ENCODE measurements at regions not wholly inside any gene's neighbourhood (a gene's known extent, or its start where the extent isn't known, plus 50 kb on each side); places are given as distances from the start of the nearest gene placed in this dataset.
"Not testable (repeated sequence)": the region's sequence is repeated elsewhere in the genome, so short reads cannot be mapped to it uniquely, and the experiment has no call there.

DNA sequence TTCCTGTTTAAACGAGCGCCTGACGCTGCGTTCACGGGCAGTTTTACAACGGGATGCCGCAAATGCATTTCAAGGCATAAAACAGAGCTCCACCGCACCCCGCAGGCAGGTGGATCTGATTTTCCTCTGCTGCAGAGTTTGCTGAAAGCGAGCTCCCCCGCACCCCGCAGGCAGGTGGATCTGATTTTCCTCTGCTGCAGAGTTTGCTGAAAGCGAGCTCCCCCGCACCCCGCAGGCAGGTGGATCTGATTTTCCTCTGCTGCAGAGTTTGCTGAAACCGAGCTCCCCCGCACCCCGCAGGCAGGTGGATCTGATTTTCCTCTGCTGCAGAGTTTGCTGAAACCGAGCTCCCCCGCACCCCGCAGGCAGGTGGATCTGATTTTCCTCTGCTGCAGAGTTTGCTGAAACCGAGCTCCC is 120.6 kb upstream of the LPCAT1 start:
- TF ChIP-seq, protein P1, sequence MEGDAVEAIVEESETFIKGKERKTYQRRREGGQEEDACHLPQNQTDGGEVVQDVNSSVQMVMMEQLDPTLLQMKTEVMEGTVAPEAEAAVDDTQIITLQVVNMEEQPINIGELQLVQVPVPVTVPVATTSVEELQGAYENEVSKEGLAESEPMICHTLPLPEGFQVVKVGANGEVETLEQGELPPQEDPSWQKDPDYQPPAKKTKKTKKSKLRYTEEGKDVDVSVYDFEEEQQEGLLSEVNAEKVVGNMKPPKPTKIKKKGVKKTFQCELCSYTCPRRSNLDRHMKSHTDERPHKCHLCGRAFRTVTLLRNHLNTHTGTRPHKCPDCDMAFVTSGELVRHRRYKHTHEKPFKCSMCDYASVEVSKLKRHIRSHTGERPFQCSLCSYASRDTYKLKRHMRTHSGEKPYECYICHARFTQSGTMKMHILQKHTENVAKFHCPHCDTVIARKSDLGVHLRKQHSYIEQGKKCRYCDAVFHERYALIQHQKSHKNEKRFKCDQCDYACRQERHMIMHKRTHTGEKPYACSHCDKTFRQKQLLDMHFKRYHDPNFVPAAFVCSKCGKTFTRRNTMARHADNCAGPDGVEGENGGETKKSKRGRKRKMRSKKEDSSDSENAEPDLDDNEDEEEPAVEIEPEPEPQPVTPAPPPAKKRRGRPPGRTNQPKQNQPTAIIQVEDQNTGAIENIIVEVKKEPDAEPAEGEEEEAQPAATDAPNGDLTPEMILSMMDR (IDR thresholded peaks at IDR 0.05): not testable (repeated sequence)
- TF ChIP-seq POLR2AphosphoS5 (IDR thresholded peaks at IDR 0.05; ENCODE audit: low read depth, low read length): not testable (repeated sequence)
- TF ChIP-seq, protein P2, sequence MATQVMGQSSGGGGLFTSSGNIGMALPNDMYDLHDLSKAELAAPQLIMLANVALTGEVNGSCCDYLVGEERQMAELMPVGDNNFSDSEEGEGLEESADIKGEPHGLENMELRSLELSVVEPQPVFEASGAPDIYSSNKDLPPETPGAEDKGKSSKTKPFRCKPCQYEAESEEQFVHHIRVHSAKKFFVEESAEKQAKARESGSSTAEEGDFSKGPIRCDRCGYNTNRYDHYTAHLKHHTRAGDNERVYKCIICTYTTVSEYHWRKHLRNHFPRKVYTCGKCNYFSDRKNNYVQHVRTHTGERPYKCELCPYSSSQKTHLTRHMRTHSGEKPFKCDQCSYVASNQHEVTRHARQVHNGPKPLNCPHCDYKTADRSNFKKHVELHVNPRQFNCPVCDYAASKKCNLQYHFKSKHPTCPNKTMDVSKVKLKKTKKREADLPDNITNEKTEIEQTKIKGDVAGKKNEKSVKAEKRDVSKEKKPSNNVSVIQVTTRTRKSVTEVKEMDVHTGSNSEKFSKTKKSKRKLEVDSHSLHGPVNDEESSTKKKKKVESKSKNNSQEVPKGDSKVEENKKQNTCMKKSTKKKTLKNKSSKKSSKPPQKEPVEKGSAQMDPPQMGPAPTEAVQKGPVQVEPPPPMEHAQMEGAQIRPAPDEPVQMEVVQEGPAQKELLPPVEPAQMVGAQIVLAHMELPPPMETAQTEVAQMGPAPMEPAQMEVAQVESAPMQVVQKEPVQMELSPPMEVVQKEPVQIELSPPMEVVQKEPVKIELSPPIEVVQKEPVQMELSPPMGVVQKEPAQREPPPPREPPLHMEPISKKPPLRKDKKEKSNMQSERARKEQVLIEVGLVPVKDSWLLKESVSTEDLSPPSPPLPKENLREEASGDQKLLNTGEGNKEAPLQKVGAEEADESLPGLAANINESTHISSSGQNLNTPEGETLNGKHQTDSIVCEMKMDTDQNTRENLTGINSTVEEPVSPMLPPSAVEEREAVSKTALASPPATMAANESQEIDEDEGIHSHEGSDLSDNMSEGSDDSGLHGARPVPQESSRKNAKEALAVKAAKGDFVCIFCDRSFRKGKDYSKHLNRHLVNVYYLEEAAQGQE (IDR thresholded peaks at IDR 0.05; ENCODE audit: insufficient read depth in 1 of 2, low read depth in 2 of 2, low read length in 1 of 2): not testable (repeated sequence)

Measured in Panc1 (cell line).